Vagina (tissue), 2 donors: ENCODE measurements at regions not wholly inside any gene's neighbourhood (a gene's known extent, or its start where the extent isn't known, plus 50 kb on each side); places are given as distances from the start of the nearest gene placed in this dataset.

Experiments
- POLR2AphosphoS5 ChIP-seq, 2 donors: sonication (generic); formaldehyde crosslinking; IDR thresholded peaks; one replicate each; pipeline ENCODE4 v1.9.0; 2017; ENCODE audit warnings: antibody characterized with exemption in 2 of 2, mild to moderate bottlenecking in 2 of 2, low read depth in 1 of 2; ENCODE audit not compliant: insufficient read depth in 1 of 2
- TF ChIP-seq, protein P1 (sequence below), 3 experiments: fragments of 450-650 bp in 2 of 3; fragments of 200-600 bp in 1 of 3; sonication (generic) in 1 of 3; IDR thresholded peaks; one replicate each; pipeline ENCODE4 v1.5.1; 2017 to 2019; ENCODE audit warnings: antibody characterized with exemption in 3 of 3, mild to moderate bottlenecking in 2 of 3, moderate library complexity in 2 of 3

DNA sequence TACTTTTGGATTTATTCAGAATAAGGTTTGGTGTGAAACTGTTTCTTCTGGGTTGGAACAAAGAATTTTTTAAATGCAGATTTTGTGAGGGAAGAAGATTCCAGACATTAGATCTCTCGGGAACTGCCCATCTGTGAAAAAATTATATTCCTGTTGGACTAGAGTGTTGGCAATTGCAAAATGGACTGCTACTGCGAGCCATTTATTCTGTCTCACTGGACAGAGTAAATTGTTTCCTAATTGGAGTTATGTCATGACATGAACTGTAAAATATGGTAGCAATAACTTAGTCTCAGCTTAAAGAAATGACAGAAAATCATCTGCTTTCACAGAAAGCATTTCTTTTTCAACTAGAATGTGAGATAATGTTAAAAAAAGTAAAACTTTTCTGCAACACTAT, 86.0 kb upstream of the MYCBP2 start:
- TF ChIP-seq, protein P1, sequence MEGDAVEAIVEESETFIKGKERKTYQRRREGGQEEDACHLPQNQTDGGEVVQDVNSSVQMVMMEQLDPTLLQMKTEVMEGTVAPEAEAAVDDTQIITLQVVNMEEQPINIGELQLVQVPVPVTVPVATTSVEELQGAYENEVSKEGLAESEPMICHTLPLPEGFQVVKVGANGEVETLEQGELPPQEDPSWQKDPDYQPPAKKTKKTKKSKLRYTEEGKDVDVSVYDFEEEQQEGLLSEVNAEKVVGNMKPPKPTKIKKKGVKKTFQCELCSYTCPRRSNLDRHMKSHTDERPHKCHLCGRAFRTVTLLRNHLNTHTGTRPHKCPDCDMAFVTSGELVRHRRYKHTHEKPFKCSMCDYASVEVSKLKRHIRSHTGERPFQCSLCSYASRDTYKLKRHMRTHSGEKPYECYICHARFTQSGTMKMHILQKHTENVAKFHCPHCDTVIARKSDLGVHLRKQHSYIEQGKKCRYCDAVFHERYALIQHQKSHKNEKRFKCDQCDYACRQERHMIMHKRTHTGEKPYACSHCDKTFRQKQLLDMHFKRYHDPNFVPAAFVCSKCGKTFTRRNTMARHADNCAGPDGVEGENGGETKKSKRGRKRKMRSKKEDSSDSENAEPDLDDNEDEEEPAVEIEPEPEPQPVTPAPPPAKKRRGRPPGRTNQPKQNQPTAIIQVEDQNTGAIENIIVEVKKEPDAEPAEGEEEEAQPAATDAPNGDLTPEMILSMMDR (IDR thresholded peaks at IDR 0.05), result no peak
- TF ChIP-seq POLR2AphosphoS5 (IDR thresholded peaks at IDR 0.05; ENCODE audit: insufficient read depth in 1 of 2, low read depth in 1 of 2), result no peak
